ENCODE measurements at regions not wholly inside any gene's neighbourhood (a gene's known extent, or its start where the extent isn't known, plus 50 kb on each side); places are given as distances from the start of the nearest gene placed in this dataset.

GRCh38 chr13:63843766-63844699 lies 2428.4 kb upstream of the PCDH20 start:
- Mint-ChIP-seq H3K4me1 (ENCODE audit: low read depth, unreplicated experiment) (no peaks in the 10 kb centered on the region), H3K36me3 (ENCODE audit: low read depth, unreplicated experiment) (no peaks in the 10 kb centered on the region), H3K27ac (ENCODE audit: unreplicated experiment) (no peak overlapping the region), H3K9me3 (ENCODE audit: unreplicated experiment) (no peaks in the 10 kb centered on the region), H3K4me3 (ENCODE audit: unreplicated experiment) (no peak overlapping the region), H3K27me3 (ENCODE audit: low read depth, unreplicated experiment) (no peaks in the 10 kb centered on the region)
- Histone ChIP-seq H3K36me3 (ENCODE audit: insufficient read depth, low read length) (no peaks in the 10 kb centered on the region), H3K9ac (ENCODE audit: low read length) (no peak overlapping the region), H3K27me3 (ENCODE audit: insufficient read depth, low read length) (no peaks in the 10 kb centered on the region), H3K9me3 (ENCODE audit: insufficient read depth, low read depth, low read length) (peaks cover 2% of the 10 kb centered on the region), H2AFZ (ENCODE audit: low read depth, low read length) (no peak overlapping the region), H3K79me2 (ENCODE audit: insufficient read depth, low read length) (no peaks in the 10 kb centered on the region), H3K4me2 (ENCODE audit: low read length) (no peak overlapping the region), H3K4me3 (ENCODE audit: insufficient read depth, low read depth, low read length) (no peak overlapping the region), H4K20me1 (ENCODE audit: insufficient read depth, low read length) (no peaks in the 10 kb centered on the region), H3K27ac (ENCODE audit: low read depth, low read length) (no peak overlapping the region), H3K4me1 (ENCODE audit: insufficient read depth, low read length) (no peaks in the 10 kb centered on the region)
- FAIRE-seq (no peak), DNase-seq (ENCODE audit: low read depth) (no peak)
- TF ChIP-seq CTCF (IDR thresholded peaks at IDR 0.05; ENCODE audit: insufficient read depth, low read depth, low read length) (no peak), EZH2 (IDR thresholded peaks at IDR 0.05; ENCODE audit: insufficient read depth, low read length) (no peak)

- FAIRE-seq (no peak), DNase-seq (ENCODE audit: low read depth) (no peak)
- Mint-ChIP-seq H3K27ac (ENCODE audit: unreplicated experiment) (no peak overlapping the region), H3K36me3 (ENCODE audit: low read depth, unreplicated experiment) (no peaks in the 10 kb centered on the region), H3K27me3 (ENCODE audit: low read depth, unreplicated experiment) (no peaks in the 10 kb centered on the region), H3K4me1 (ENCODE audit: low read depth, unreplicated experiment) (no peaks in the 10 kb centered on the region), H3K9me3 (ENCODE audit: unreplicated experiment) (no peaks in the 10 kb centered on the region), H3K4me3 (ENCODE audit: unreplicated experiment) (no peak overlapping the region)
- Histone ChIP-seq H3K4me3 (ENCODE audit: insufficient read depth, low read depth, low read length) (no peak overlapping the region), H2AFZ (ENCODE audit: low read depth, low read length) (no peak overlapping the region), H3K36me3 (ENCODE audit: insufficient read depth, low read length) (no peaks in the 10 kb centered on the region), H4K20me1 (ENCODE audit: insufficient read depth, low read length) (no peaks in the 10 kb centered on the region), H3K4me2 (ENCODE audit: low read length) (no peak overlapping the region), H3K9me3 (ENCODE audit: insufficient read depth, low read depth, low read length) (peaks cover 2% of the 10 kb centered on the region), H3K9ac (ENCODE audit: low read length) (no peak overlapping the region), H3K27me3 (ENCODE audit: insufficient read depth, low read length) (no peaks in the 10 kb centered on the region), H3K27ac (ENCODE audit: low read depth, low read length) (no peak overlapping the region), H3K4me1 (ENCODE audit: insufficient read depth, low read length) (no peaks in the 10 kb centered on the region), H3K79me2 (ENCODE audit: insufficient read depth, low read length) (no peaks in the 10 kb centered on the region)
- TF ChIP-seq EZH2 (IDR thresholded peaks at IDR 0.05; ENCODE audit: insufficient read depth, low read length) (no peak), CTCF (IDR thresholded peaks at IDR 0.05; ENCODE audit: insufficient read depth, low read depth, low read length) (no peak)
Measured at GRCh38 chr13:63842102-63842501, 2426.5 kb upstream of the PCDH20 start.

Measured in astrocyte (in vitro differentiated cells and primary cell).